ENCODE measurements at regions not wholly inside any gene's neighbourhood (a gene's known extent, or its start where the extent isn't known, plus 50 kb on each side); places are given as distances from the start of the nearest gene placed in this dataset.
"Not testable (repeated sequence)": the region's sequence is repeated elsewhere in the genome, so short reads cannot be mapped to it uniquely, and the experiment has no call there.

- ATAC-seq; H3K27me3 ChIP-seq; H3K4me1 ChIP-seq; H3K36me3 ChIP-seq; DNase-seq; H3K9me3 ChIP-seq; intact Hi-C loops (cut with DNase I); H3K4me3 ChIP-seq; H3K27ac ChIP-seq: not testable (repeated sequence)
These were observed 162.0 kb downstream of the ATP6V0E2 start for GRCh38 chr7:150035769-150036168.

- H3K27ac ChIP-seq; DNase-seq; H3K4me3 ChIP-seq; H3K4me1 ChIP-seq; H3K36me3 ChIP-seq; intact Hi-C loops (cut with DNase I); H3K9me3 ChIP-seq; H3K27me3 ChIP-seq; ATAC-seq: not testable (repeated sequence)
These were observed 165.3 kb downstream of the ATP6V0E2 start for GRCh38 chr7:150039061-150039460.

- H3K4me1 ChIP-seq; DNase-seq; intact Hi-C loops (cut with DNase I); H3K27ac ChIP-seq; H3K36me3 ChIP-seq; H3K27me3 ChIP-seq; ATAC-seq; H3K4me3 ChIP-seq; H3K9me3 ChIP-seq: not testable (repeated sequence)
These were observed 168.5 kb downstream of the ATP6V0E2 start for GRCh38 chr7:150042281-150042680.

GRCh38 chr7:150044771-150045170 is 171.0 kb downstream of the ATP6V0E2 start:
- DNase-seq; intact Hi-C loops (cut with DNase I): not testable (repeated sequence)

GRCh38 chr7:150045596-150045995 is 171.8 kb downstream of the ATP6V0E2 start:
- DNase-seq; H3K4me3 ChIP-seq; H3K27ac ChIP-seq; H3K9me3 ChIP-seq; intact Hi-C loops (cut with DNase I); H3K27me3 ChIP-seq; ATAC-seq; H3K4me1 ChIP-seq; H3K36me3 ChIP-seq: not testable (repeated sequence)

More at GRCh38 chr7:150044771-150045170, 171.0 kb downstream of the ATP6V0E2 start:
- ATAC-seq, H3K4me3 ChIP-seq, H3K27me3 ChIP-seq, H3K9me3 ChIP-seq, H3K36me3 ChIP-seq, H3K4me1 ChIP-seq, H3K27ac ChIP-seq: not testable (repeated sequence)

GRCh38 chr7:150046290-150047194 is 172.8 kb downstream of the ATP6V0E2 start:
- H3K27me3 ChIP-seq; H3K4me1 ChIP-seq; H3K27ac ChIP-seq; intact Hi-C loops (cut with DNase I); H3K36me3 ChIP-seq; H3K4me3 ChIP-seq; H3K9me3 ChIP-seq; ATAC-seq; DNase-seq: not testable (repeated sequence)

- H3K4me1 ChIP-seq; H3K27ac ChIP-seq; H3K9me3 ChIP-seq; intact Hi-C loops (cut with DNase I); DNase-seq; H3K27me3 ChIP-seq; H3K36me3 ChIP-seq: not testable (repeated sequence)
- peak overlapping the region; percentile 52 for H3K4me3 ChIP-seq
- ATAC-seq = peak; percentile 7
These were observed 173.6 kb downstream of the ATP6V0E2 start for GRCh38 chr7:150047329-150047728.

- H3K36me3 ChIP-seq; H3K9me3 ChIP-seq; H3K27ac ChIP-seq; intact Hi-C loops (cut with DNase I); H3K4me1 ChIP-seq; H3K27me3 ChIP-seq; DNase-seq; ATAC-seq: not testable (repeated sequence)
- H3K4me3 ChIP-seq = peak overlapping the region; percentile 52
These were observed 174.0 kb downstream of the ATP6V0E2 start for GRCh38 chr7:150047772-150048171.

- H3K4me1 ChIP-seq; intact Hi-C loops (cut with DNase I); H3K36me3 ChIP-seq; DNase-seq; H3K9me3 ChIP-seq; H3K27me3 ChIP-seq: not testable (repeated sequence)
- peak; percentile 51 for ATAC-seq
- Histone ChIP-seq H3K4me3 (peak overlapping the region; percentile 52), H3K27ac (peak overlapping the region; percentile 24)
These were observed 174.7 kb downstream of the ATP6V0E2 start for GRCh38 chr7:150048244-150049011.

GRCh38 chr7:150049012-150049655 is 175.4 kb downstream of the ATP6V0E2 start:
- intact Hi-C loops (cut with DNase I); H3K4me1 ChIP-seq; H3K27ac ChIP-seq; H3K9me3 ChIP-seq; H3K27me3 ChIP-seq; H3K36me3 ChIP-seq: not testable (repeated sequence)
- DNase-seq (peak; percentile 84), ATAC-seq (peak; percentile 94)
- H3K4me3 ChIP-seq = peak overlapping the region; percentile 52
- TF ChIP-seq CTCF (IDR thresholded peaks at IDR 0.05) = peak; percentile 30

- H3K27me3 ChIP-seq; intact Hi-C loops (cut with DNase I); H3K9me3 ChIP-seq; H3K27ac ChIP-seq; H3K4me1 ChIP-seq; DNase-seq; H3K36me3 ChIP-seq; ATAC-seq; H3K4me3 ChIP-seq: not testable (repeated sequence)
These were observed 179.6 kb downstream of the ATP6V0E2 start for GRCh38 chr7:150053396-150053795.

GRCh38 chr7:150054242-150054641 is 180.5 kb downstream of the ATP6V0E2 start:
- H3K27ac ChIP-seq; H3K9me3 ChIP-seq; H3K36me3 ChIP-seq; DNase-seq; H3K27me3 ChIP-seq; H3K4me1 ChIP-seq; intact Hi-C loops (cut with DNase I); ATAC-seq; H3K4me3 ChIP-seq: not testable (repeated sequence)

Data from upper lobe of right lung (tissue), 1 donor.